HUES48 (cell line): ENCODE measurements at regions not wholly inside any gene's neighbourhood (a gene's known extent, or its start where the extent isn't known, plus 50 kb on each side); places are given as distances from the start of the nearest gene placed in this dataset.

Source experiments
- H3K27ac ChIP-seq: one replicate; pipeline ENCODE4 v1.7.0; 2013; ENCODE audit warnings: low read depth, low read length, inconsistent platforms
- H3K27me3 ChIP-seq: 2 replicates; pipeline ENCODE4 v1.6.1; 2013; ENCODE audit warnings: mild to moderate bottlenecking, low read length; ENCODE audit not compliant: control insufficient read depth, insufficient read depth
- H3K36me3 ChIP-seq: 2 replicates; pipeline ENCODE4 v1.6.1; 2013; ENCODE audit warnings: low read length; ENCODE audit not compliant: control insufficient read depth, insufficient read depth
- H3K4me1 ChIP-seq: 2 replicates; pipeline ENCODE4 v1.6.1; 2013; ENCODE audit warnings: mild to moderate bottlenecking, low read length; ENCODE audit not compliant: control insufficient read depth, insufficient read depth
- H3K4me3 ChIP-seq: 2 replicates; pipeline ENCODE4 v1.5.1; 2013; ENCODE audit warnings: mild to moderate bottlenecking, low read depth, low read length
- H3K9ac ChIP-seq: 2 replicates; pipeline ENCODE4 v1.6.1; 2013; ENCODE audit warnings: mild to moderate bottlenecking, low read depth, low read length, moderate library complexity
- H3K9me3 ChIP-seq: 2 replicates; pipeline ENCODE4 v1.6.1; 2013; ENCODE audit warnings: low read length; ENCODE audit not compliant: control insufficient read depth, insufficient read depth

DNA sequence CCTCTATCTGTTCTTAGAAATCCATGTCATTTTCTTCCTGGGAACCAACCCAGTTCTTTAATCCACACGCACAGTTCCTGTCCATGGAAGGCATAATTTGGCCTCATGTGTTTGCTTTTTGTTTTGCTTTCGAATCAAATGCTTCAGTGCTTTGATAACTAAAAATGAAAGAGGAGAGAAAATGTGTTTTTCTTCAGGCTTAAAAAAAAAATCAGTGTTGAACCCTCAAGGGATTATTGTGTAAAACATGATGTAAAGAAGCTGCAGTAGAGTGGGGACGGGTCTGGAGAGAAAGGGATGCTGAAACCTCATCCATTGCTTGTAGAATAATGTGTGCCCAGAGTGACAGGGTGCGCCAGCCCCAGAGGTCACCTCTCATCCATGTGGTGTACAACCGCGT is 197.5 kb upstream of the JARID2 start:
- Histone ChIP-seq H3K4me3 (no peak overlapping the region), H3K36me3 (no peaks in the 10 kb centered on the region), H3K27me3 (no peaks in the 10 kb centered on the region), H3K4me1 (peaks cover 7% of the 10 kb centered on the region; the same call in 1 of the 2 replicates), H3K9me3 (no peaks in the 10 kb centered on the region), H3K9ac (no peak overlapping the region), H3K27ac (no peak overlapping the region)

- Histone ChIP-seq H3K36me3 (no peaks in the 10 kb centered on the region), H3K9me3 (no peaks in the 10 kb centered on the region), H3K4me1 (peaks cover 6% of the 10 kb centered on the region; the same call in 1 of the 2 replicates), H3K27me3 (no peaks in the 10 kb centered on the region), H3K27ac (no peak overlapping the region), H3K9ac (no peak overlapping the region), H3K4me3 (no peak overlapping the region)
These were observed 187.4 kb upstream of the JARID2 start for GRCh38 chr6:15058200-15059061.

GRCh38 chr6:15061180-15061641 is 184.7 kb upstream of the JARID2 start:
- Histone ChIP-seq H3K9me3 (no peaks in the 10 kb centered on the region), H3K4me1 (peaks cover 10% of the 10 kb centered on the region), H3K9ac (no peak overlapping the region), H3K4me3 (no peak overlapping the region), H3K36me3 (no peaks in the 10 kb centered on the region), H3K27me3 (no peaks in the 10 kb centered on the region), H3K27ac (no peak overlapping the region)

- H3K9me3 ChIP-seq: no peaks in the 10 kb centered on the region
- no peak overlapping the region for H3K27ac ChIP-seq
- no peak overlapping the region for H3K4me3 ChIP-seq
- no peak overlapping the region for H3K9ac ChIP-seq
- no peaks in the 10 kb centered on the region for H3K36me3 ChIP-seq
- H3K4me1 ChIP-seq: peaks cover 10% of the 10 kb centered on the region
- H3K27me3 ChIP-seq: no peaks in the 10 kb centered on the region
These were observed 183.9 kb upstream of the JARID2 start for GRCh38 chr6:15061908-15062515.

- no peak overlapping the region for H3K27ac ChIP-seq
- H3K36me3 ChIP-seq: no peaks in the 10 kb centered on the region
- no peaks in the 10 kb centered on the region for H3K27me3 ChIP-seq
- no peak overlapping the region for H3K4me3 ChIP-seq
- peaks cover 10% of the 10 kb centered on the region for H3K4me1 ChIP-seq
- no peak overlapping the region for H3K9ac ChIP-seq
- no peaks in the 10 kb centered on the region for H3K9me3 ChIP-seq
These were observed 183.2 kb upstream of the JARID2 start for GRCh38 chr6:15062516-15063252.

DNA sequence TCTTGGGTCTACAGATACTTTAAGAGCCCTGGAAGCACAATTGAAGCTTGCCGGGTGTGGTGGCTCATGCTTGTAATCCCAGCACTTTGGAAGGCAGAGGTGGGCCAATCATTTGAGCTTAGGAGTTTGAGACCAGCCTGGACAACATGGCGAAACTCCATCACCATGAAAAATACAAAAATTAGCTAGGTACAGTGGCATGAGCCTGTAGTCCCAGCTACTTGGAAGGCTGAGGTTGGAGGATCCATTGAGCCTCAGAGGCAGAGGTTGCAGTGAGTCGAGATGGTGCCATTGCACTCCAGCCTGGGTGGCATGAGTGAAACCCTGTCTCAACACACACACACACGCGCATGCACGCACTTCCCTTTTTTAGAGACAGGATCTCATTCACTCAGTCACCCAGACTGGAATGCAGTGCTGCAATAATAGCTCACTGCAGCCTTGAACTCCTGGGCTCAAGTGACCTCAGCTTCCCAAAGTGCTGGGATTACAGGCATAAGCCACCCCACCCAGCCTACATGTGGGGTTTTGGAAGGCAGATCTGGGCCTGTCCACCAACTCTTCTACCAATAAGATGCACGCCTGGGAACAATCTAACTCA is 182.5 kb upstream of the JARID2 start:
- Histone ChIP-seq H3K9me3 (no peaks in the 10 kb centered on the region), H3K4me1 (peaks cover 6% of the 10 kb centered on the region), H3K27me3 (no peaks in the 10 kb centered on the region), H3K27ac (no peak overlapping the region), H3K36me3 (no peaks in the 10 kb centered on the region), H3K9ac (no peak overlapping the region), H3K4me3 (no peak overlapping the region)

- Histone ChIP-seq H3K4me1 (peaks cover 4% of the 10 kb centered on the region), H3K27me3 (no peaks in the 10 kb centered on the region), H3K9ac (no peak overlapping the region), H3K9me3 (no peaks in the 10 kb centered on the region), H3K27ac (no peak overlapping the region), H3K4me3 (no peak overlapping the region), H3K36me3 (no peaks in the 10 kb centered on the region)
These were observed 180.4 kb upstream of the JARID2 start for GRCh38 chr6:15065261-15065989.

- H3K36me3 ChIP-seq: no peaks in the 10 kb centered on the region
- H3K27ac ChIP-seq: no peak overlapping the region
- no peaks in the 10 kb centered on the region for H3K27me3 ChIP-seq
- H3K4me3 ChIP-seq: no peak overlapping the region
- H3K9ac ChIP-seq: no peak overlapping the region
- peaks cover 4% of the 10 kb centered on the region for H3K4me1 ChIP-seq
- no peaks in the 10 kb centered on the region for H3K9me3 ChIP-seq
These were observed 179.6 kb upstream of the JARID2 start for GRCh38 chr6:15066089-15066758.

GRCh38 chr6:15073344-15073789 is 172.5 kb upstream of the JARID2 start:
- Histone ChIP-seq H3K4me1 (peaks cover 17% of the 10 kb centered on the region; the same call in 1 of the 2 replicates), H3K4me3 (no peak overlapping the region), H3K27ac (no peak overlapping the region), H3K9me3 (no peaks in the 10 kb centered on the region), H3K9ac (no peak overlapping the region), H3K27me3 (no peaks in the 10 kb centered on the region), H3K36me3 (no peaks in the 10 kb centered on the region)
